ENCODE measurements at regions not wholly inside any gene's neighbourhood (a gene's known extent, or its start where the extent isn't known, plus 50 kb on each side); places are given as distances from the start of the nearest gene placed in this dataset.
"Not testable (repeated sequence)": the region's sequence is repeated elsewhere in the genome, so short reads cannot be mapped to it uniquely, and the experiment has no call there.

DNA sequence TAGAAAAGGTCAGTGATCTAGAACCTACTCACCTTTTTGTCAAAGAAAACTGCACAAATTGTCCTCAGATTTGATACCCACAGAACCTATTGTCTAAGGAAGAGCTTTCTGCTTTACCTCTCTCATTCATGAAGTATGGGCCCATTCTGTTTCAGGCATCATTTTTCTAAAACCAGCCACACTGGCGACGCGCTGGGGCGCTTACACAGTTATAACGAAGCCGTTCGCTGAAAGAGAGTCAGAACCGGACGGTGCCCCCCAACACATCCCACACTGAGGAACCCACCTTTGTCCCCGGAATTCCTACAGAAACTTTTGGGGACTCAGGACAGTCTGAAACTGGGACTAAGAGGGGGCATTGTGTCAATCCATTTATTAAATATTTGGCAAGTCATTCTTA is 206.3 kb upstream of the HAAO start:
- no peaks in the 10 kb centered on the region for H3K27me3 Mint-ChIP-seq
- ChIA-PET POLR2A (no interaction called here), CTCF (no interaction called here)
- no peak for TF ChIP-seq CTCF (IDR thresholded peaks at IDR 0.05)
- H3K27ac Mint-ChIP-seq: no peak overlapping the region
- ATAC-seq: no peak
- H3K36me3 Mint-ChIP-seq (ENCODE audit: low read depth): no peaks in the 10 kb centered on the region
- intact Hi-C loops (cut with micrococcal nuclease): no loop called here
- no peaks in the 10 kb centered on the region for H3K4me1 Mint-ChIP-seq (ENCODE audit: low read depth)
- H3K4me3 Mint-ChIP-seq: no peak overlapping the region
- H3K9me3 Mint-ChIP-seq: peaks cover 4% of the 10 kb centered on the region
- no peak for DNase-seq

DNA sequence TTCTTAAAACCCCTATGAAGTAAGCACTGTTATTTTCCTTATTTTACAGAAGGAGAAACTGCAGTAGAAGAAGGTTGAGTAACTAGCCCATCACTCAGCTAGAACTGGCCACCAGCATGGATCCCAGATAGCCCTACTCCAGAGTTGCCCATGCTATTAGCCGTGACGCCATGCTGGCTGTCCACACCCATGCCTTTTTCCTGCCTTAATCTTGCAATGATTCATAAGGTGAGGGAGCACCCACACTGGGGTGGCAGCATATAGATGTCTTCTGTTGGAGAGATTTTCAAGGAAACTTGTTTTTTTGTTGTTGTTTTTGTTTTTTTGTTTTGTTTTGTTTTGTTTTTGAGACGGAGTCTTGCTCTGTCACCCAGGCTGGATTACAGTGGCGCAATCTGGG is 204.1 kb upstream of the HAAO start:
- H3K27ac Mint-ChIP-seq: no peak overlapping the region
- intact Hi-C loops (cut with micrococcal nuclease): no loop called here
- ChIA-PET CTCF (no interaction called here), POLR2A (interaction anchor here (1.2 kb wide), 1 partner anchor 9 kb away, joined by 3 read pairs; no protein-coding TSS in a partner anchor)
- no peaks in the 10 kb centered on the region for H3K27me3 Mint-ChIP-seq
- no peaks in the 10 kb centered on the region for H3K36me3 Mint-ChIP-seq (ENCODE audit: low read depth)
- no peak for TF ChIP-seq CTCF (IDR thresholded peaks at IDR 0.05)
- no peak overlapping the region for H3K4me3 Mint-ChIP-seq
- H3K4me1 Mint-ChIP-seq (ENCODE audit: low read depth): no peaks in the 10 kb centered on the region
- H3K9me3 Mint-ChIP-seq: peaks cover 4% of the 10 kb centered on the region
- DNase-seq (no peak), ATAC-seq (no peak)

DNA sequence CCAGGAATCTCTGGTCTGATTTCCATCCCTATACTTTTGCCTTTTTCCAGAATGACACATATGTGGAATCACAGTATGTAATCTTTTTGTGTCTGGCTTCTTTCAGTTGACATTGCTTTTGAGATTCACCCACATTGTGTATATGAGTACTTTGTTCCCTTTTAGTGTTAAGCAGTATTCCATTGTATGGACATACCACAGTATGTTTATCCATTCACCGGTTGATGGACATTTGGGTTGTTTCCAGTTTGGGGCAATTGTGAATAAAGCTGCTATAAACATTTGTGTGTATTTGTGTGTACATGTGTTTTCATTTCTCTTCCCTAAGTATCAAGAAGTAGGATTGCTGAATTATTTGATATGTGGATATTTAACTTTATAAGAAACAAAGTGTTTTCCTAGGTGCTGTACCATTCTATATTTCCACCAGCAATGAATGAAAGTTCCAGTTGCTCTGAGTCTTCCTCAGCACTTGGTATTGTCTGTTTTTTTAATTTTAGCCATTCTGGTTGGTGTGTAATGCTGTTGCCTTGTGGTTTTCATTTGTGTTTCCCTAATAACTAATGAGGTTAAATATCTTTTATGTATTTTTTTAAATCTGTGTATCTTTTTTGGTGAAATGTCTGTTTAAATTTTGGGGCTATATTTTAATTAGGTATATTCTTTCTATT is 203.5 kb upstream of the HAAO start:
- ChIA-PET POLR2A (interaction anchor here (1.2 kb wide), 1 partner anchor 10 kb away, joined by 3 read pairs; no protein-coding TSS in a partner anchor), CTCF (no interaction called here)
- no peak for TF ChIP-seq CTCF (IDR thresholded peaks at IDR 0.05)
- ATAC-seq: no peak
- H3K4me1 Mint-ChIP-seq (ENCODE audit: low read depth): no peaks in the 10 kb centered on the region
- H3K4me3 Mint-ChIP-seq: no peak overlapping the region
- no peaks in the 10 kb centered on the region for H3K36me3 Mint-ChIP-seq (ENCODE audit: low read depth)
- H3K9me3 Mint-ChIP-seq: peaks cover 4% of the 10 kb centered on the region
- H3K27ac Mint-ChIP-seq: no peak overlapping the region
- no peaks in the 10 kb centered on the region for H3K27me3 Mint-ChIP-seq
- DNase-seq: no peak
- intact Hi-C loops (cut with micrococcal nuclease): no loop called here

DNA sequence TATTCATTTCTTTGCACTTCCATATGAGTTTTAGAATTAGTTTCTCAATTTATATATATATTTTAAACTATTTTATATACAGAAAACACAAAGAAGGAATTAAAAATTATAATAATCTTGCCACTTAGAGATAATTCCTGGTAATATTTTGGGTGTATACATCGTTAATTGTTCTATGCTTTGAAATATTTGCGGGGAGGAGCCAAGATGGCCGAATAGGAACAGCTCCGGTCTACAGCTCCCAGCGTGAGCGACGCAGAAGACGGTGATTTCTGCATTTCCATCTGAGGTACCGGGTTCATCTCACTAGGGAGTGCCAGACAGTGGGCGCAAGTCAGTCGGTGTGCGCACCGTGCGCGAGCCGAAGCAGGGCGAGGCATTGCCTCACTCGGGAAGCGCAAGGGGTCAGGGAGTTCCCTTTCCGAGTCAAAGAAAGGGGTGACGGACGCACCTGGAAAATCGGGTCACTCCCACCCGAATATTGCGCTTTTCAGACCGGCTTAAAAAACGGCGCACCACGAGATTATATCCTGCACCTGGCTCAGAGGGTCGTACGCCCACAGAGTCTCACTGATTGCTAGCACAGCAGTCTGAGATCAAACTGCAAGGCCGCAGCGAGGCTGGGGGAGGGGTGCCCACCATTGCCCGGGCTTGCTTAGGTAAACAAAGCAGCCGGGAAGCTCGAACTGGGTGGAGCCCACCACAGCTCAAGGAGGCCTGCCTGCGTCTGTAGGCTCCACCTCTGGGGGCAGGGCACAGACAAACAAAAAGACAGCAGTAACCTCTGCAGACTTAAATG is 197.1 kb upstream of the HAAO start:
- H3K27me3 Mint-ChIP-seq; H3K27ac Mint-ChIP-seq; DNase-seq; H3K36me3 Mint-ChIP-seq (ENCODE audit: low read depth); intact Hi-C loops (cut with micrococcal nuclease); H3K4me3 Mint-ChIP-seq; CTCF ChIA-PET; ATAC-seq; H3K9me3 Mint-ChIP-seq; H3K4me1 Mint-ChIP-seq (ENCODE audit: low read depth); POLR2A ChIA-PET: not testable (repeated sequence)

GRCh38 chr2:42988055-42988454 is 195.7 kb upstream of the HAAO start:
- H3K36me3 Mint-ChIP-seq (ENCODE audit: low read depth); H3K9me3 Mint-ChIP-seq; H3K4me1 Mint-ChIP-seq (ENCODE audit: low read depth); H3K4me3 Mint-ChIP-seq; POLR2A ChIA-PET; H3K27me3 Mint-ChIP-seq; DNase-seq; ATAC-seq; intact Hi-C loops (cut with micrococcal nuclease); H3K27ac Mint-ChIP-seq: not testable (repeated sequence)
- CTCF ChIA-PET: interaction anchor here (0.9 to 1.3 kb wide), 5 partner anchors 10 to 589 kb away, joined by 3 to 4 read pairs (median 3); no protein-coding TSS in a partner anchor

Data from activated CD8-positive, alpha-beta T cell treated with anti-CD3 and anti-CD28 coated beads for 36 hours (primary cell).